Stimulated activated memory B cell treated with anti-CD40 and anti-IgM and Interleukin-4, amounts not matched to agents 10 μg/mL and 1 μg/mL and 100 μg/mL, for 72 hours (primary cell): ENCODE measurements at regions not wholly inside any gene's neighbourhood (a gene's known extent, or its start where the extent isn't known, plus 50 kb on each side); places are given as distances from the start of the nearest gene placed in this dataset.
A peak's percentile ranks its signal among the peaks of the same experiment; 100 is the strongest.
"Not testable (repeated sequence)": the region's sequence is repeated elsewhere in the genome, so short reads cannot be mapped to it uniquely, and the experiment has no call there.

ENCODE experiments used
- ATAC-seq: fragments of 150-1000 bp; cut with Tn5 transposase; 2 replicates; pipeline ENCODE4 v1.10.0; 2021
- H3K27ac Mint-ChIP-seq: one replicate; pipeline ENCODE4 v1.8.0; 2022; ENCODE audit warnings: mild to moderate bottlenecking, mixed read lengths
- H3K27me3 Mint-ChIP-seq: one replicate; pipeline ENCODE4 v1.8.0; 2022; ENCODE audit warnings: mixed read lengths
- H3K36me3 Mint-ChIP-seq: one replicate; pipeline ENCODE4 v1.8.0; 2022; ENCODE audit warnings: mixed read lengths
- H3K4me1 Mint-ChIP-seq: one replicate; pipeline ENCODE4 v1.8.0; 2022; ENCODE audit warnings: mixed read lengths
- H3K4me3 Mint-ChIP-seq: one replicate; pipeline ENCODE4 v1.8.0; 2022; ENCODE audit warnings: mild to moderate bottlenecking, moderate library complexity, mixed read lengths
- H3K9me3 Mint-ChIP-seq: one replicate; pipeline ENCODE4 v1.8.0; 2022; ENCODE audit warnings: mixed read lengths

DNA sequence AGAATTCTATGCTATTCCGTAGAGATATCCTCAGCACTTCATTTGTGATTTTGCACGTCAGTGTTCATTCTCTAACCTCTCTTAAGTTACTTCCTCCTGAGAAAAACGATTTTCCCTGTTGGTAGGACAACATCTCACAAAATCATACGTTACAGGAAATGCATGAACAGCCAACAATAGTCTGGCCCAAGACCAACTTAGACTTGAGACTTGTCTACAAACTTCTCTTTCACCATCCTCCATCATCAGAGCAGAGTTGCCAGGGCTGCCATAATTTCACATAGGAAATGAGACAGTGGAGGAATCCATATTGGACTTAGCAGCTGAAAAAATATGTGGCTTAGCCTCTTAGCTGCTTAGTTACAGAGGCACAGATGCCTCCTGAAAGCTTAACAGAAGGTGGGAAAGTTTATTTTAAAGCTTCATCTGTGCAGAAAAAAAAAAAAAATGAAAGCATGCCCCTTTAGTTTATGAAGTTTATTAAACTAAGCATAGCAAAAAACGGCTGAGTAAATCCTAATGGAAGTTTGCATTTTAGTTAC is 222.5 kb upstream of the CACNA2D1 start:
- H3K36me3 Mint-ChIP-seq: no peaks in the 10 kb centered on the region
- no peak overlapping the region for H3K27ac Mint-ChIP-seq
- no peak for ATAC-seq
- peaks cover 2% of the 10 kb centered on the region for H3K9me3 Mint-ChIP-seq
- no peaks in the 10 kb centered on the region for H3K4me1 Mint-ChIP-seq
- H3K4me3 Mint-ChIP-seq: no peak overlapping the region
- H3K27me3 Mint-ChIP-seq: no peaks in the 10 kb centered on the region

DNA sequence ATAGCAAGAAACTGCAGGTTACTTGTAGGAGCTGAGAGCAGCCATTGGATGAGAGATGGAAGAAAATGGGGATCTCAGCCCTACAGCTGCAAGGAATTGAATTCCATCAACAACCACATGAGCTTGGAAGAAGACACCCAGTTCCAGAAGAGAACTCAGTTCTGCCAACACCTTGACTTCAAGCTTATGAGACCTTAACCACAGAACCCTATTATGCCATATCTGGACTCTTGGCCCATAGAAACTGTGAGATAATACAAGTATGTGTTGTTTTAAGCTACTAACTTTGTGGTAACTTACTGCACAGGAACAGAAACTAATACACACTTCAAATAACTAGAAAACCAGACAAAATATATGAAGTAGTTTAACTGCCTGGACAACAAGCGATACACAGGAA is 212.4 kb upstream of the CACNA2D1 start:
- Mint-ChIP-seq H3K36me3 (no peaks in the 10 kb centered on the region), H3K27ac (no peak overlapping the region), H3K4me1 (no peaks in the 10 kb centered on the region), H3K4me3 (no peak overlapping the region), H3K9me3 (peaks cover 9% of the 10 kb centered on the region), H3K27me3 (no peaks in the 10 kb centered on the region)
- no peak for ATAC-seq

DNA sequence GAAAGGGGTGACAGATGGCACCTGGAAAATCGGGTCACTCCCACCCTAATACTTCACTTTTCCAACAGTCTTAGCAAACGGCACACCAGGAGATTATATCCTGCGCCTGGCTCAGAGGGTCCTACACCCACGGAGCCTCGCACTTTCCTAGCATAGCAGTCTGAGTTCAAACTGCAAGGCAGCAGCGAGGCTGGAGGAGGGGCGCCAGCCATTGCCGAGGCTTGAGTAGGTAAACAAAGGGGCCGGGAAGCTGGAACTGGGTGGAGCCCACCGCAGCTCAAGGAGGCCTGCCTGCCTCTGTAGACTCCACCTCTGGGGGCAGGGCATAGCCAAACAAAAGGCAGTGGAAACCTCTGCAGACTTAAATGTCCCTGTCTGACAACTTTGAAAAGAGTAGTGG is 206.5 kb upstream of the CACNA2D1 start:
- H3K27me3 Mint-ChIP-seq, H3K4me1 Mint-ChIP-seq, H3K4me3 Mint-ChIP-seq, H3K9me3 Mint-ChIP-seq, H3K27ac Mint-ChIP-seq, H3K36me3 Mint-ChIP-seq, ATAC-seq: not testable (repeated sequence)

DNA sequence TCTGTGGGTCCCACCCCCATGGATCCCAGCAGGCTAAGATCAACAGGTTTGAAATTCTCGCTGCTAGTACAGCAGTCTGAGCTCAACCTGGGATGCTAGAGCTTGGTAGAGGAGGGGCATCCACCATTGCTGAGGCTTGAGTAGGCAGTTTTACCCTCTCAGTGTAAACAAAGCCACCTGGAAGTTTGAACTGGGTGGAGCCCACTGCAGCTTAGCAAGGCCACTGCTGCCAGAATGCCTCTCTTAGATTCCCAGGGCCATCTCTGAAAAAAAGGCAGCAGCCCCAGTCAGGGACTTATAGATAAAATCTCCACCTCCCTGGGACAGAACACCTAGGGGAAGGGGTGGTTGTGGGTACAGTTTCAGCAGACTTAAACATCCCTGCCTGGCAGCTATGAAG is 190.0 kb upstream of the CACNA2D1 start:
- no peaks in the 10 kb centered on the region for H3K36me3 Mint-ChIP-seq
- H3K27ac Mint-ChIP-seq: no peak overlapping the region
- peaks cover 2% of the 10 kb centered on the region for H3K9me3 Mint-ChIP-seq
- ATAC-seq: no peak
- no peak overlapping the region for H3K4me3 Mint-ChIP-seq
- H3K4me1 Mint-ChIP-seq: no peaks in the 10 kb centered on the region
- H3K27me3 Mint-ChIP-seq: no peaks in the 10 kb centered on the region

DNA sequence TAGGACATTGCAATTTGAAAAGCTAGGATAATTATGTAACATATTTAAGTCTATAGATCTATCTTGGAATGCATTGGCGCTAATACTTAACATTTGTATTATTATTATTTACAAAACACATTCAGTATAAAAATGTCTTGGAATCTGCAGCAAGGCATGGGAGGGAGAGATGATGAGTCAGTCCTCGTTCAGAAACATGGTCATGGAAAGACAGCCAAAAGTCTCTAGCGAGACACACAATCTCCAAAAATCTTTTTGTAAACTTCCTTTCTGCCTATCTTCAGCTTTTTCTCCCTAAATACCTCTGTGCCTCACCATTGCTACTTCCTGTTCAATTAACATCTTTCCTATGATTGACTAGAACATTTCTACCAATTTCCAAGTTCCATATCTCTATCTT is 188.4 kb upstream of the CACNA2D1 start:
- no peaks in the 10 kb centered on the region for H3K36me3 Mint-ChIP-seq
- H3K9me3 Mint-ChIP-seq: no peaks in the 10 kb centered on the region
- H3K4me1 Mint-ChIP-seq: no peaks in the 10 kb centered on the region
- no peak overlapping the region for H3K4me3 Mint-ChIP-seq
- H3K27ac Mint-ChIP-seq: no peak overlapping the region
- ATAC-seq: no peak
- no peaks in the 10 kb centered on the region for H3K27me3 Mint-ChIP-seq

DNA sequence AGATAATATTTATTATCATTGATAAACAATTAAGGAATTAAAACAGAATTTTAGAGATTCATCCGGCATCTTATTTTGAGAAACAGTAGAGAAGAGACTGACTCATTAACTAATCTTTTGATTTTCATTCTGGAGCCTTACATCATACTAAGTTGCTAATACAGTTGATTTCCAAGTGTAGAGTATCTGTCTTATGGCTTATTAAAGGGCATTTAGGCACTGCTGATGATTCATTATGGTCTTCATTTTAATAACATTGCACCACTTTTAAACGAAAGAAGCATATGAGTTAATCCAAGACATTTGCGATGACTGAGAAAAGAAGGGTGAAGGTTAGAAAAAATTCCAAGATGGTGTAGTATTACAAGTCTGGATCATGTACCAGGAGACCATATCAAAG is 186.0 kb upstream of the CACNA2D1 start:
- Mint-ChIP-seq H3K9me3 (no peaks in the 10 kb centered on the region), H3K4me1 (no peaks in the 10 kb centered on the region), H3K27ac (no peak overlapping the region), H3K27me3 (no peaks in the 10 kb centered on the region), H3K36me3 (no peaks in the 10 kb centered on the region), H3K4me3 (no peak overlapping the region)
- ATAC-seq: no peak

DNA sequence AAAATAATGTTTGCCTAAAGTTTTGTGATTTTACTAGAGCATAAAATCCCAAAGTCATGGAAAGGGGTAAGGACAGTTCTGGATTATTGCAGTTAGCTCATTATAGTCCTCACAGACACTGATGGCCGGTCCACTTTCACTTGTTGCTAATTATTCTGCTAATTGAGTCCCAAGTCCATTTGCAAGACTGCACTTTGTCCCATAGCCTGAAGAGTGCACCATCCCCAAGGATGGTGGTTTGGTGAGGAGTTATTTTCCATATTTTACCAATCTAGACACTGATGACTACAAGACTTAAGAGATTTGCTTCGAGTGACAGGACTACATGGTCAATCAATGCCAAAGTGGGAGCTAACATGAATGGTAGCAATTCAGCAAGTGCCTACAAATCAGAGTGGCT is 181.8 kb upstream of the CACNA2D1 start:
- Mint-ChIP-seq H3K27ac (no peak overlapping the region), H3K27me3 (no peaks in the 10 kb centered on the region), H3K4me1 (no peaks in the 10 kb centered on the region), H3K4me3 (no peak overlapping the region), H3K36me3 (no peaks in the 10 kb centered on the region), H3K9me3 (no peaks in the 10 kb centered on the region)
- ATAC-seq: no peak

DNA sequence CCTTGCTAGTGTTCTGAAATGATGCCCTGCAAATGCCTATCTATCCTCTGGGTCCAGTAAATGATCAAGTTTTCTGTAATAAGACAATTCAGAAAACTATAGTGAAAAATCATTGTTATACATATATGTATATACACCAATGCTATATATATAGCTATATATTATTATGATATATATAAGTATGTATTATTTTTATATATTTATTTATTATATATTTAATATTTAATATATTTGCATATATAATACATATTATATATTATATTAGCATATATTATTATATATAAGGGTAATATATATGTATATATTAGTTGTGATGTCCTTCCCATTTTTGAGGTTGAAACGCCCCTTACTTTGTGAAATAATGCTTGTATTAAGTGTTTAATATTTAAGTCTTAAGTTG is 181.4 kb upstream of the CACNA2D1 start:
- Mint-ChIP-seq H3K27me3 (no peaks in the 10 kb centered on the region), H3K36me3 (no peaks in the 10 kb centered on the region), H3K27ac (no peak overlapping the region), H3K9me3 (no peaks in the 10 kb centered on the region), H3K4me3 (no peak overlapping the region), H3K4me1 (no peaks in the 10 kb centered on the region)
- ATAC-seq: no peak

DNA sequence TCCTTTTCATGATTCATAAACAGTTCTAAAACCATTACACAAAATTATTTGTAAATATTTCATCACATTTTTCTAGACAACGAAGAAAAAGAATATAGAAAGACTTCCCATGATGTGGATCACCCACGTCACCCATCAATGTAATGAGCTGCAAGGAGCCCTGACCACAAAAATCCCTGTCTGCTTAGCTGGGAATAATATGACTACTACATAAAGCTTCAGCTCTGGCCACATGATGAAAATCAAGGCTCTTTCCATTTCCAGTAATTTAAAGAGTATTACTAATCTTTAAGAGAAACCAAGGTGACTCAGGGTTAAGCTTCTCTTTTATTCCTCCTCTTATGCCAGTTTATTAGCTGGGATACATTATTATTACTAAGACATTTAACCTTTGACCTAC is 180.8 kb upstream of the CACNA2D1 start:
- H3K27ac Mint-ChIP-seq: no peak overlapping the region
- H3K9me3 Mint-ChIP-seq: no peaks in the 10 kb centered on the region
- no peak for ATAC-seq
- no peaks in the 10 kb centered on the region for H3K36me3 Mint-ChIP-seq
- H3K27me3 Mint-ChIP-seq: no peaks in the 10 kb centered on the region
- H3K4me1 Mint-ChIP-seq: no peaks in the 10 kb centered on the region
- H3K4me3 Mint-ChIP-seq: no peak overlapping the region

DNA sequence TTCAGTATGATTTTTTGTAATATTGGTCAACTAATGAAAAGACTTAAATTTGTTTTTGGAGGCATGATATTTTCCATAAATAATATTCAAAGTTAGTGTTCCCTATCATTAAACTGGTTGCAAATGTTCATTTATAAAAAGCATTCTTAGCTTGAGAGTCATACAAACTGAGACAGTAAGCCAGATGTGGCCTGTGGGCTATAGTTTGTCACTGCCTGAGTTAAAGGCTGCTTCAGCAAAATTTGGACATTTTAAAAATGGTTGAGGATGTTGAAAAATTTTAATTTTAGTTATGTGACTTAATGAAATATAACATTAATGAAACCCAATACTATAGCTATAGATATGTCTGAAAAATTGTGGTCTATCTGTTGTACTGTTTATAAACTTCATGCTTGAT is 180.2 kb upstream of the CACNA2D1 start:
- Mint-ChIP-seq H3K27ac (no peak overlapping the region), H3K9me3 (no peaks in the 10 kb centered on the region), H3K36me3 (no peaks in the 10 kb centered on the region), H3K27me3 (no peaks in the 10 kb centered on the region), H3K4me3 (no peak overlapping the region), H3K4me1 (no peaks in the 10 kb centered on the region)
- ATAC-seq: no peak

DNA sequence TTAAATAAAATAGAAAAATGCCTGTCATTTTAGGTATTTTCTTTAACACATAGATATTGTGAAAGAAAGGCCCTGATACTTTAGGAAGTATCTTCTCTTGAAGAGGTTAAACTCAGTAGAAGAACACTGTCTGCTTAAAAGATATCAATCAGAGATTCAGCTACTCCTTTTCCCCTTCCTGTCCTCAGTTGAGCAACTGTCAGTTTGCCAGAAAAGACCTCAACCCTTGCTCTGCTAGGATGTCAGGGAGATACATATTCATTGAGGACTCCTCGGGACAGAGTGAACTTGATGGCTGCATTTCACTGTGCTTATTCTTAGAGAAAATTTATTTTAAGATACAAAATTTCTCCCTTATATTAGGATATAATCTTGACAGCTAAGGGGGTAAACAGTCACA is 173.6 kb upstream of the CACNA2D1 start:
- peaks cover 12% of the 10 kb centered on the region for H3K4me1 Mint-ChIP-seq
- H3K36me3 Mint-ChIP-seq: no peaks in the 10 kb centered on the region
- H3K9me3 Mint-ChIP-seq: peaks cover 12% of the 10 kb centered on the region
- no peak overlapping the region for H3K4me3 Mint-ChIP-seq
- H3K27ac Mint-ChIP-seq: no peak overlapping the region
- ATAC-seq: no peak
- no peaks in the 10 kb centered on the region for H3K27me3 Mint-ChIP-seq

DNA sequence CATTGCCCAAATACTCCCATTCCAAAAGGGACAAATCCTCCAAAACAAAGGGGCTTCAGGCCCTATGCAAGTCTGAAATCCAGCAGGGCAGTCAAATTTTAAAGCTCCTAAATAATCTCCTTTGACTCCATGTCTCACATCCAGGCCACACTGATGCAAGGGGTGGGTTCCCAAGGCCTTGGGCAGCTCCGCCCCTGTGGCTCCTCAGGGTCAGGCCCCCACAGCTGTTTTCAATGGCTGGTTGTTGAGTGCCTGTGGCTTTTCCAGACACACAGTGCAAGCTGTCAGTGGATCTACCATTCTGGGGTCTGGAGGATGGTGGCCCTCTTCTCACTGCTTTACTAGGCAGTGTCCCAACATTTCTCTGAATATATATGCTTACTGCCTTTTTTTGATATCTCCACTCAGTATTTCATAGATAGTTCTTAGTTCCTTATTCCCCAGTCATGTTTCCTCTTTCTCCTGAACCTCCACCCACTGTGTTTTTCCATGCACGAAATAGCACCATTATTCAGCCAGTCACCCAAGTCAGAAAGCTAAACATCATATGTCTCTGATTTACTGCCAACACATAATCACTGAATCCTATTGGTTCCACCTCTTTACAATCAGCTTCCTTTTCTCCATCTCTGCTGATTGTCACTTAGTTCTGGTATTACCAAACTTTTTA is 172.6 kb upstream of the CACNA2D1 start:
- Mint-ChIP-seq H3K4me1 (peaks cover 12% of the 10 kb centered on the region), H3K9me3 (peaks cover 12% of the 10 kb centered on the region), H3K27me3 (no peaks in the 10 kb centered on the region), H3K27ac (no peak overlapping the region), H3K36me3 (no peaks in the 10 kb centered on the region), H3K4me3 (no peak overlapping the region)
- ATAC-seq: peak; percentile 49

DNA sequence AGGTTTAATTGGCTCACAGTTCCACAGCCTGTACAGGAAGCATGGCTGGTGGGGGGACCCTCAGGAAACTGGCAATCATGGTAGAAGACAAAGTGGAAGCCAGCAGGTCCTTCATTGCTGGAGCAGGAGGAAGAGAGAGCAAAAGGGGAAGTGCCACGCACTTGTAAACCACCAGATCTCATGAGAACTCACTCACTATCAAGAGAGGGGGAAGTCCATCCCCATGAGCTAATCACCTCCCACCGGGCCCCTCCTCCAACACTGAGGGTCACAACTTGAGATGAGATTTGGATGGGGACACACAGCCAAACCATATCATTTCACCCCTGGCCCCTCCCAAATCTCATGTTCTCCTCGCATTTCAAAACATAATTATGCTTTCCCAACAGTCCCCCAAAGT is 171.9 kb upstream of the CACNA2D1 start:
- no peaks in the 10 kb centered on the region for H3K27me3 Mint-ChIP-seq
- H3K4me1 Mint-ChIP-seq: peaks cover 12% of the 10 kb centered on the region
- no peaks in the 10 kb centered on the region for H3K36me3 Mint-ChIP-seq
- peak; percentile 78 for ATAC-seq
- H3K9me3 Mint-ChIP-seq: peaks cover 12% of the 10 kb centered on the region
- no peak overlapping the region for H3K27ac Mint-ChIP-seq
- H3K4me3 Mint-ChIP-seq: no peak overlapping the region

DNA sequence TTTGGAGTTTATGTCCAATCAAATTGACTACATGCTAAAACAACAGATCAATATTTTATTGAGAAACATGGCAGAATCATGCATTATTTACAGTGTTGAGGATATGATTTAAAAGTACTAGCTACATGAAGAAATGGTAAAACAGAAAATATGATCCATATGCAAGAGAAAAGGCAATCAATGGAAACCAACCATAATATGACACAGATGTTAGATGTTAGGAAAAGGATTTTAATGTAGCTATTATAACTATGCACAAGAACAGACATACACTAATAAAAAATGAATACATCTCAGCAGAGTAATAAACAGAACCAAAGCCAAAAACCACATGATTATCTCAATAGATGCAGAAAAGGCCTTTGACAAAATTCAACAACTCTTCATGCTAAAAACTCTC is 166.2 kb upstream of the CACNA2D1 start:
- Mint-ChIP-seq H3K27me3 (no peaks in the 10 kb centered on the region), H3K27ac (no peak overlapping the region), H3K4me1 (no peaks in the 10 kb centered on the region), H3K9me3 (peaks cover 4% of the 10 kb centered on the region), H3K4me3 (no peak overlapping the region), H3K36me3 (no peaks in the 10 kb centered on the region)
- ATAC-seq: no peak

DNA sequence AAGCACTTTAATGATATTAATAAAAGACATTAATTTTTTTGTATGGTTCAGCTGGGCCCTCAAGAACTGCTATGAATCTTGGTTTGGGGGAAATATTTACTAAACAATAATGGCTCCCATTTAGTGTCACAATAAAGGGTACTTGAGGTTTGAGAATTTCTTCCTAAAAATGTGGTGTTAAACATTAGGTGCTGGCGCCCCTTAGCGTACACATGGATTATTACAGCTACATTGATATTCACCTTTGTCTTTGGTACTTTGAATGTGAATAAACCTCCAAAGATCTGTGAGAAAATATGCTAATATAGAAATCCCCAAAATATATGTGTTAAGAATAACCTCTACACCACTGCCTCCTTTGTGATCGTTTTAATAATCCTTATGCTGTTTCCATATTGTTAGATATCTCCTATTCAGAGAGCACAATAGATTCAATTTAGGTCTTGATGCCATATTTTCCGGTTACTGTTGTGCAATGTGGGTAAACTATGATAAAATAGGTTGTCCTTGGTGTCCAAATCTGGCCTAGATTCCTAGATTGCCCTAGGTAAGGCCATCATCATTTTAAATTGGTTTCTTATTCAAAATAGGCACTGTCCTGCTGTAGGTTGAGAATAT is 161.8 kb upstream of the CACNA2D1 start:
- Mint-ChIP-seq H3K4me1 (no peaks in the 10 kb centered on the region), H3K36me3 (no peaks in the 10 kb centered on the region), H3K27me3 (no peaks in the 10 kb centered on the region), H3K27ac (no peak overlapping the region), H3K9me3 (no peaks in the 10 kb centered on the region), H3K4me3 (no peak overlapping the region)
- no peak for ATAC-seq

DNA sequence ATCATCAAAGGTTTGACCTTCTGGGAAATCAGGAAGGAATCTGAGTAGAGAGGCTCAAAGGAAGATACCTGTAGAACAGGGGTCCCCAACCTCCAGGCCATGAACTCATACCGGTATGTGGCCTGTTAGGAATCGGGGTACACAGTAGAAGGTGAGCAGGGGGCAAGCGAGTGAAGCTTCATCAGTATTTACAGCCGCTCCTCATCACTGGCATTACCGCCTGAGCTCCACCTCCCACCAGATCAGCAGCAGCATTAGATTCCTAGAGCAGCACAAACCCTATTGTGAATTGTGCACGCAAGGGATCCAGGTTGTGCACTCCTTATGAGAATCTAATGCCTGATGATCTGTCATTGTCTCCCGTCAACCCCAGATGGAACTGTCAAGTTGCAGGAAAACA is 158.5 kb upstream of the CACNA2D1 start:
- no peaks in the 10 kb centered on the region for H3K4me1 Mint-ChIP-seq
- H3K4me3 Mint-ChIP-seq: no peak overlapping the region
- ATAC-seq: no peak
- H3K27me3 Mint-ChIP-seq: no peaks in the 10 kb centered on the region
- H3K27ac Mint-ChIP-seq: no peak overlapping the region
- no peaks in the 10 kb centered on the region for H3K9me3 Mint-ChIP-seq
- H3K36me3 Mint-ChIP-seq: no peaks in the 10 kb centered on the region
